Esophagus mucosa (tissue), 1 donor: ENCODE measurements at regions not wholly inside any gene's neighbourhood (a gene's known extent, or its start where the extent isn't known, plus 50 kb on each side); places are given as distances from the start of the nearest gene placed in this dataset.
"Not testable (repeated sequence)": the region's sequence is repeated elsewhere in the genome, so short reads cannot be mapped to it uniquely, and the experiment has no call there.

Experiments used
- ATAC-seq: fragments of 200-7000 bp; cut with Tn5 transposase; one replicate; pipeline ENCODE4 v1.9.1; 2020
- donor health status: DM: yes; HTN: yes; CAD: no.

- ATAC-seq = no peak
Observed at GRCh38 chr3:86887876-86888275, 103.1 kb downstream of the VGLL3 start.

DNA sequence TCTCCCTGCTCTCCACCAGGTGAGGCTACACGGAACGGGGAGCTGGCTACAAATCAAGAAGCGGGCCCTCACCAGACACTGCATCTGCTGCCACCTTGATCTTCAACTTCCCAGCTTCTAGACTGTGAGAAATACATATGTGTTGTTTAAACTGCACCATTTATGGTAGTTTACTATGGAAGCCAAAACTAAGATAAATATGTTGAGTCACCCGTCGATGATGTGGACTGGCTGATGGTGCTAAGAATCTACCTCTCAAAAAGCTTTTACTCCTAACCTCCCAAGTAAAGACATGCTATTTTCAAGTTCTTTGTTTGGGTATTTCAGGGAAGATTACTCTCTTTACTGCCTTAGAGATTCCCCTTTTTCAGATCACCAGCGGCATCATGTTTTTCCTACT, 110.9 kb downstream of the VGLL3 start:
- ATAC-seq = no peak

DNA sequence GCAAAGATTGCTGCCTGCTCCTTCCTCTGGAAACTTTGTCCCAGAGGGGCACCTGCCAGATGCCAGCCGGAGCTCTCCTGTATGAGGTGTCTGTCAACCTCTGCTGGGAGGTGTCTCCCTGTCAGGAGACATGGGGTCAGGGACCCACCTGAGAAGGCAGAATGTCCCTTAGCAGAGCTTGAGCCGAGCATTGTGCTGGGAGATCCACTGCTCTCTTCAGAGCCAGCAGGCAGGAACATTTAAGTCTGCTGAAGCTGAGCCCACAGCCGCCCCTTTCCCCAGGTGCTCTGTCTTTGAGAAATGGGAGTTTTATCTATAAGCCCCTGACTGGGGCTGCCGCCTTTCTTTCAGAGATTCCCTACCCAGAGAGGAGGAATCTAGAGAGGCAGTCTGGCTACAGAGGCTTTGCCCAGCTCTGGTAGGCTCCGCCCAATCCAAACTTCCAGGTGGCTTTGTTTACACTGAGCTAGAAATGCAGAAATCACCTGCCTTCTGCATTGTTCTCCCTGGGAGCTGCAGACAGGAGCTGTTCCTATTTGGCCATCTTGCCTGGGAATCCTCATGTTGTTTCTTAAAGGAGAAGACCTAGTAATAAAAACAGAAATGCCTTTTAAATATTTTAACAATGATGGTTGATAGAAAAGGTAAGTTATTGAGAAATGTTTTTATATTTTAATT, 114.3 kb downstream of the VGLL3 start:
- not testable (repeated sequence) for ATAC-seq

- ATAC-seq = not testable (repeated sequence)
Observed at GRCh38 chr3:86874790-86875189, 116.2 kb downstream of the VGLL3 start.

DNA sequence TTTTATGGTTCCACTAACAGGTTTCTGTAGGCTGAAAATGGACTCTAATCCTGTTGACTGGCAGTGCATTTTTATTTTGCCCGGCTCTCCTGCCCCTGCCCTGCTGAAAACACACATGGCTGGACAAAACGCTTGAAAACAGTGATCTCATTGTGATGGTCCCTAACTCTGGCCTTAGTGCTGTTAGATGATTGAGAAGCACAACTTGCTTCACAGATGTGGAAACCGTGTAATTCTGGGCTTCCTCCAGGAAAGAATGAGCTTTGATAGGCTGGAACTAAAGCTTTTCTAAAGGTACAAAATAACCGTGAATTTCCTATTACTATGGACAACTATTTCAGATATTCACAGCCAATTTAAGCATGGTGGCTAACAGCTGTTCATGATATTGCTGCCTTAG, 121.4 kb downstream of the VGLL3 start:
- ATAC-seq = no peak

- no peak for ATAC-seq
Observed at GRCh38 chr3:86867982-86868381, 123.0 kb downstream of the VGLL3 start.

DNA sequence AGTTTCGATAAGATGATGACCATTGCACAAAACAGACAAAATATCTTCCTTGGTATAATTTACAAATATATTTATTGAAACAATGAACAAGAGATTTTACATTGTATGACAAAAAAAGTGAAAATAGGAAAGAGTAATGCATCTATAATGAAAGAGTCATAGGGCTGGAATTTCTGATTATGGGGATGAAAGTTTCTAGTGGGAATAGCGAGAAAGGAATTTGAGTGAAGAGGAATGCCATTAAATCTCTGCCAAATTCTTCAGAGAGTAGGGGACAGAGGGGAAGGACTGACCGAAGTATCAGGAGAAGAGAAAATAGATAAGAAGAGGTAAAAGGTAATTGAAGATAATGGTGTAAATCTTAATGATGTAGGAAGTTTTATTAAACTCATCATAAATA, 125.4 kb downstream of the VGLL3 start:
- ATAC-seq = no peak

DNA sequence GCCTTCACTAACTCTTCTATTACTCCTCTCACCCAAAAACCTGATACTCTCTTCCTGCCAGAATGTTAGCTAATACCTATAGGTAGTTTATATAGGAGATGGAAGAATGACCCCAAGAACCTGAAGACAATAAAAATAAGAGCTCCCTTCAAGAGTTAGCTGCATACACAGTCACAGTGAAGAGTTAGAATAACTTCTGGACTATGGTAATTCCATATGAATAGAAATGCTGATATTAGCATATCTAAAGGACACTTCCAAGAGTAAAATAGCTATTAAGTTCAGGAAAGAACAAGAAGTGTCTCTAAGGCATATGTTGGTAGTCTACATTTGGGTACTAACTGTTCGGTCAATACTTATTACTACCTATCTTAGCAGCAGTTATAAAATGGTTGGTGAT, 134.2 kb downstream of the VGLL3 start:
- ATAC-seq = no peak

GRCh38 chr3:86849991-86850390, 141.0 kb downstream of the VGLL3 start:
- no peak for ATAC-seq

DNA sequence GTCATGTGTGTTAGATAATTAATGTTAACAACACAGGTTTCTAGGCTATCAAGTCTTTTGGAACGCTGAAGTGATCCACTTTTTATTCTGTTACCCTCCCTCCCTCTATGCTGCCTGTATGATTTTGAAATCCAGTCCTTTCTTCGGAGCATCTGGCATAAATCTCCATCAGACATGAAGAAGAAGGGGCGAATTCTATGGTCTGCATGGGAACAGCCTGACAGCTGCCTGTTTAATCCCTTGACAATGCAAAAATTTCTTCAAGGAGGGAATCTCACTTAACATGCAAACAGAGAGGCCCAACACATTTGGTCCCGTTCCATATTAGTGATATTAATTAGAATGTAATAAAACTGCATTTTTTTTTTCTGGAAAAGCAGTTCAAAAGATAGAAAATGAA, 145.2 kb downstream of the VGLL3 start:
- no peak for ATAC-seq

GRCh38 chr3:86838927-86839326, 152.0 kb downstream of the VGLL3 start:
- ATAC-seq = no peak

DNA sequence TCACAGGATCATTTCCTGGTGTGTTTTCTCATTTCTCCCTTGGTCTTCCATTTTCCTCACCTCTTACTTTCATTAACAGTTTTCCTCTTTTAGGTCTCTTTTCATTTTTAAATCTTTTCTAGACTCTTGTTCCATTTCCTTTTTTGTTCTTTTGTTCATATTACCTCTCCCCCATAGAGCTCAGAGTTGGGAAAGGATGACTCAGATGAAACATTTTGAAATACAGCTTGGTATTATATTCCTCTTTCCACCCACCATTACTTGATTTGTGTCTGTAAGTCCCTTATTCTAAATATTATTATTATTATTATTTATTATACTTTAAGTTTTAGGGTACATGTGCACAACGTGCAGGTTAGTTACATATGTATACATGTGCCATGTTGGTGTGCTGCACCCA, 153.1 kb downstream of the VGLL3 start:
- no peak for ATAC-seq

DNA sequence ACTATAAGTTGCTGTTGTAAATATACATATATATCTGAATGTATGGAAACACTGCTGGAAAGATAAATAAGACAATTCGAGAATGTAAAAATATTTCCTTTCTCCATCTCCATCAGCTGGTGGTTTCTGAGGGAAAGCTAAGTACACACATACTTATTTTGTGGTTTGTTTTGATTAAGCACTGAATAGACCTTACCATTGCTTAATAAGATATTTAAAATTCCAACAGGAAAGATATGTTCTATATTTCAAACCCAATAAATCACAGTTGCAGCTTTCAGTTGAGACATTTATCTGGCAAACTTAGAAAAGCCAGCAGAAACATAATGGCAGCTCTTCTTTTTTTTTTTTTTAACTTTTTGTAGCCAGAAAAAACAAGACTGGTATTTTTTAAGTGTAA, 160.4 kb downstream of the VGLL3 start:
- ATAC-seq = no peak

GRCh38 chr3:86828751-86829150, 162.2 kb downstream of the VGLL3 start:
- ATAC-seq = no peak

DNA sequence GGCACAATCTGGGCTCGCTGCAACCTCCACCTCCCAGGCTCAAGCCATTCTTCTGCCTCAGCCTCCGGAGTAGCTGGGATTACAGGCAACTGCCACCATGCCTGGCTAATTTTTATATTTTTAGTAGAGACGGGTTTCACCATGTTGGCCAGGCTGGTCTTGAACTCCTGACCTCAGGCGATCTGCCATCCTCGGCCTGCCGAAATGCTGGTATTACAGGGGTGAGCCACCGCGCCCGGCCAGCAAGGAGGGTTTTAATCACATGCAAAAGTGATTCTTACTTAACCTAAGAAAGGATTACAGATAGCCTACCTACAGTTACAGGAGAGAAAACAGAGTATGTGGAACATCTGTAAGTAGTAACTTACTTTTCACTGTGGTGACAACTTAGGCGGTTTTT, 163.4 kb downstream of the VGLL3 start:
- not testable (repeated sequence) for ATAC-seq

DNA sequence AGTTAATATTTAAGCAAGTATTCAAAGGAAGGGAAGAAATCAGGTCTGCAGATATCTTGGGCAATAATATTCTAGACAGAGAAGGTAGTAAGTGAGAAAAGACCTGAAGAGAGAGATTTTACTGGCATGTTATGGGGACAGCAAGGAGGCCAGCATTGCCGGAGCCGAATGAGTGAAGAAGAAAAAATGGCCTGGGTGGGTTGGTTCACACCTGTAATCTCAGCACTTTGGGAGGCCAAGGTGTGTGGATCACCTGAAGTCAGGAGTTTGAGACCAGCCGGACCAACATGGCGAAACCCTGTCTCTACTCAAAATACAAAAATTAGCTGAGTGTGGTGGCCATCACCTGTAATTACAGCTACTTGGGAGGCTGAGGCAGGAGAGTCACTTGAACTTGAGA, 164.7 kb downstream of the VGLL3 start:
- ATAC-seq = no peak

DNA sequence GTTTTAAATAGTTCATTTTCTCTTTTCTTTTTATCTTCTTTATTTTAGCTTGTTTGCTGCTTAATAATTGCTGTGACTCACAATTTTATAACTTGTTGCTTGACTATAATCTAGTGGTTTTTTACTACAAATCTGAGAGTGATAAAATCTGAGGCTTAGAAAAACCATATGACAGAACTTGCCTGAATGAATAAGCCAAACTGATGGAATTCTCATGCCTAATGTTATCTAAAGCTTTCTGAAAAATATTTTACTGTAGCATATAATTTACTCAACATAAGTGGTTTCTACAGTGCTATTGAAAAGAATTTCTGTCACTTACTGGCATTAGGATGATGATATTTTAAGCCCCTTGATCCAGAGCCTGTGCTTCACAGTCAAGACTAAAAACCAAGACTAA, 175.1 kb downstream of the VGLL3 start:
- no peak for ATAC-seq

- ATAC-seq = no peak
Observed at GRCh38 chr3:86814918-86815655, 175.9 kb downstream of the VGLL3 start.

DNA sequence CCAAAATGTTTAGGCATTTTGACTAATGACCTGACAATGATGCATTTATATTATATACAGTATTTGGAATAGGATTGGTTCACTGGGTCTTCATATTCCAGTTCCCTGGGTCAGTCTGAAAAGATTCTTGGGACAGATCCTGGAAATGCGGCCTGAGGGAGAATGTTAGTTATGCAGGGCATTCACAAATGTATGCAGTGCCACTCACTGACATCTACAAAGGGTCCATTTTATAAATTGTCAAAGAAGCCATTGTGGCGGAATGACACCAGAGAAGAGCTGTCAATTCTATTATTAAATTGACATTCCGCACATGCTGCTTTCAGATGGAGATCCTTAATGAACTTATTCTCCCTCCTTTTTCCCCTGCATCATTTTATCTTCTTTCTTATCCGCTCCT, 176.6 kb downstream of the VGLL3 start:
- no peak for ATAC-seq

- no peak for ATAC-seq
Observed at GRCh38 chr3:86801921-86802320, 189.0 kb downstream of the VGLL3 start.

GRCh38 chr3:86801066-86801465, 189.9 kb downstream of the VGLL3 start:
- no peak for ATAC-seq

DNA sequence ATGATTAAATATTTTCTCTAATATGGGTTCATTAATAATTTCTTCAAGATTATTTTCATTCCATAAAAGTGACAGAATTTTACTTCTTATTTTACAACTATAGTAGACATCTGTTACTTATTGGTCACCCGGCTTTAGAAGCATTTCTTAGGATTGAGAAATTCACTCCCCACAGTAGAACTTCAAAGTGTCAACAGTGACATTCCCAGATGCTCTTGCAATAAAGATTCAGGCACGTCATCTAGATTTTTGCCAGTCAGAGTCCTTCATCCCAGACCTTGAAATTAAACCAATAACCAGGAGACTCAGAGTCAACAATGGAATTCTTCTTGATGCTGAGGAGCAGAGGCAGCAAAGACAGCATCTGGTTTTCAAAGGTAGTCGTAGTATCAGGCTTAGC, 190.8 kb downstream of the VGLL3 start:
- no peak for ATAC-seq

- ATAC-seq = no peak
Observed at GRCh38 chr3:86797946-86798345, 193.0 kb downstream of the VGLL3 start.

- no peak for ATAC-seq
Observed at GRCh38 chr3:86794361-86795065, 196.4 kb downstream of the VGLL3 start.
